Omental fat pad (tissue), 1 donor: ENCODE measurements at regions not wholly inside any gene's neighbourhood (a gene's known extent, or its start where the extent isn't known, plus 50 kb on each side); places are given as distances from the start of the nearest gene placed in this dataset.
"Not testable (repeated sequence)": the region's sequence is repeated elsewhere in the genome, so short reads cannot be mapped to it uniquely, and the experiment has no call there.

ENCODE experiments used
- ATAC-seq: fragments of 150-250 bp; one replicate; pipeline ENCODE4 v1.9.1; 2016; ENCODE audit warnings: mild to moderate bottlenecking, moderate library complexity; ENCODE audit not compliant: low FRiP score
- DNase-seq: peaks from one replicate; pipeline ENCODE4 v3.0.0-alpha.2; 2019; ENCODE audit warnings: low spot score

- not testable (repeated sequence) for ATAC-seq, DNase-seq
Measured at GRCh38 chr1:146393154-146393553, 164.3 kb upstream of the NOTCH2NLA start.

GRCh38 chr1:146389178-146389577 is 160.4 kb upstream of the NOTCH2NLA start:
- DNase-seq, ATAC-seq: not testable (repeated sequence)

- not testable (repeated sequence) for DNase-seq
- peak; percentile 42 for ATAC-seq
Measured at GRCh38 chr1:146387750-146388469, 159.1 kb upstream of the NOTCH2NLA start.

GRCh38 chr1:146386851-146387749 is 158.3 kb upstream of the NOTCH2NLA start:
- not testable (repeated sequence) for DNase-seq
- peak; percentile 95 for ATAC-seq

GRCh38 chr1:146381196-146381595 is 152.4 kb upstream of the NOTCH2NLA start:
- not testable (repeated sequence) for DNase-seq, ATAC-seq

GRCh38 chr1:146376708-146377496 is 148.1 kb upstream of the NOTCH2NLA start:
- peak; percentile 28 for DNase-seq
- ATAC-seq = peak; percentile 96

GRCh38 chr1:146376309-146376707 is 147.5 kb upstream of the NOTCH2NLA start:
- ATAC-seq = peak; percentile 97
- DNase-seq = peak; percentile 54

- not testable (repeated sequence) for DNase-seq, ATAC-seq
Measured at GRCh38 chr1:146375108-146375507, 146.3 kb upstream of the NOTCH2NLA start.

GRCh38 chr1:146369940-146370339 is 141.1 kb upstream of the NOTCH2NLA start:
- not testable (repeated sequence) for ATAC-seq

GRCh38 chr1:146355373-146355772 is 126.6 kb upstream of the NOTCH2NLA start:
- not testable (repeated sequence) for DNase-seq

More at GRCh38 chr1:146369940-146370339, 141.1 kb upstream of the NOTCH2NLA start:
- DNase-seq = not testable (repeated sequence)

GRCh38 chr1:146326863-146327262 is 98.0 kb upstream of the NOTCH2NLA start:
- not testable (repeated sequence) for DNase-seq, ATAC-seq

More at GRCh38 chr1:146355373-146355772, 126.6 kb upstream of the NOTCH2NLA start:
- ATAC-seq = not testable (repeated sequence)

GRCh38 chr1:146324463-146324862 is 95.6 kb upstream of the NOTCH2NLA start:
- ATAC-seq, DNase-seq: not testable (repeated sequence)

GRCh38 chr1:146323302-146323701 is 94.5 kb upstream of the NOTCH2NLA start:
- DNase-seq = not testable (repeated sequence)
- ATAC-seq = peak; percentile 50

GRCh38 chr1:146322893-146323292 is 94.1 kb upstream of the NOTCH2NLA start:
- DNase-seq = not testable (repeated sequence)
- ATAC-seq = peak; percentile 91

GRCh38 chr1:146318715-146319114 is 89.9 kb upstream of the NOTCH2NLA start:
- not testable (repeated sequence) for ATAC-seq, DNase-seq

GRCh38 chr1:146317785-146318184 is 89.0 kb upstream of the NOTCH2NLA start:
- DNase-seq, ATAC-seq: not testable (repeated sequence)

- DNase-seq, ATAC-seq: not testable (repeated sequence)
Measured at GRCh38 chr1:146314449-146315246, 85.8 kb upstream of the NOTCH2NLA start.

- not testable (repeated sequence) for DNase-seq
- peak; percentile 48 for ATAC-seq
Measured at GRCh38 chr1:146310579-146310978, 81.8 kb upstream of the NOTCH2NLA start.
